T follicular helper cell (primary cell): ENCODE measurements at regions not wholly inside any gene's neighbourhood (a gene's known extent, or its start where the extent isn't known, plus 50 kb on each side); places are given as distances from the start of the nearest gene placed in this dataset.
"Not testable (repeated sequence)": the region's sequence is repeated elsewhere in the genome, so short reads cannot be mapped to it uniquely, and the experiment has no call there.

ENCODE experiments used
- DNase-seq: peaks from one replicate; pipeline ENCODE4 v3.0.0-alpha.2; 2020; ENCODE audit warnings: low read depth

DNA sequence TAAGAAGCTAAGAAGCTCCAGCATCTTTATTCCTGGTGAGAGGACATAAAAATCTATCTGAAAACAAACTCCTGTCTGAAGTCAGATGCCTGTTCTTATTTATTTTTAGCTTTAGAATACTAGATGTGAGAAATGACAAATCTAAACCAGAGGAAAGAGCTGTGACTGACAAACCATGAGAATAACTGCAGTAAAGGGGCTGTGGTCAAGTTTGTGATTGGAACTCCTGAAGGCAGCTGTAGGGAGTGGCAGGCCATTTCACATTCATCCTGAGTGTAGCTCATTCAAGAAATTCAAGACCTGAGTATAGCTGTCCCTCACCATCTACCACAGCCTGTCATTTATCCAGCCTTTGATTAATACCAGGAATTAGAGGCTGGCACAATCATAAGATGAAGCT lies 718.8 kb downstream of the BRINP1 start:
- no peak for DNase-seq

DNA sequence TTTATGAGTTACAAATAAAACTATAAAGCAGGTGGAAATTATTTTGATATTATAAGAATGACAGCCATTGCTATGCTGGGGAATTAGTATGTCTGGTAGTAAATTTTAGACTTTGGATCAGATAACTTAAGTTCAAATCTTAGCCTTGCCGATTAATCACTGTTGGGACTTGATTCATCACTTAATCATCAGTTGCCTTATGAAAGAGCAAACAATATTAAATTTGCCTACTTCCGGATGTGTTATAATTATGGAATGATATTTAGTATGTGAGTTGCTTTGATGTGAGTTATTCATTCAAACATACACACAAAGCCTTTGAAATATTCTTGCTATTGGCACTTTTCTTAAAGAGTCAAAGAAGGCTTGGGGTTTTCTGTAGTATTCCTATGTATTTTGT lies 717.7 kb downstream of the BRINP1 start:
- DNase-seq: no peak

DNA sequence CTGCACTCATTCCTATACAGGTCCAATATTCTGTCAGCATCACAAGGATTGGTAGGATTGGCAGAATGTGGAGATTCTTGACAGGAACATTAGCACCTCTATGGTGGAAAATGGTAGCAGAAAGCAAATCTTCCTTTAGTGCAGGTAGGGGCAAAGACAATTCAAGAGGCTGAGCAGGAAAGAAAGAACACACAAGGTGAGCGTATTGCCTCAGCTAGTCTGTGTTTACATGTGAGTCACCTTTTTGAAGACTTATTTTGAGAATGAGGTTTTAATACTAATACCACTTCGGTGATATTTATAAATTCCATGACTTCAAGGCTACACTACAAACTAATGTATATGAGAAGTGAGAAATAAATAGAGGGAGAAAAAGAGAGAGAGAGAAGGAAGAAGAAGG lies 717.0 kb downstream of the BRINP1 start:
- DNase-seq: no peak

DNA sequence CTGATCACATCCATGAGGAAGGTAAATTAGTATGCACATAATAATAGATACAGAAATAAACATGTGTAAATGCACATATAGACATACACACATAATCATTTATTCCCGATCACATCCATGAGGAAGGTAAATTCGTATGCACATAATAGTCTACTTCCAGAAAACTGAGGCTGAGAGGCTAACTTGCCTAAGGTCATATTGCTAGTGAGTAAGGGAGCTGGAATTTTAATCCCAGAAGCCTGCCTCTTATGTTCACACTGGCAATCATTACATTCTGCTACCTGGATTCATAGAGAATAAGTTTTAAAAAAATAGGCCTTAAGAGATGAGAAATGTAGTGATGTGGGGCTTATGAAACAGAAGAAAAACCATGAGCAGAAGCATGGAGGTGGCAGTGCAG lies 716.3 kb downstream of the BRINP1 start:
- no peak for DNase-seq

DNA sequence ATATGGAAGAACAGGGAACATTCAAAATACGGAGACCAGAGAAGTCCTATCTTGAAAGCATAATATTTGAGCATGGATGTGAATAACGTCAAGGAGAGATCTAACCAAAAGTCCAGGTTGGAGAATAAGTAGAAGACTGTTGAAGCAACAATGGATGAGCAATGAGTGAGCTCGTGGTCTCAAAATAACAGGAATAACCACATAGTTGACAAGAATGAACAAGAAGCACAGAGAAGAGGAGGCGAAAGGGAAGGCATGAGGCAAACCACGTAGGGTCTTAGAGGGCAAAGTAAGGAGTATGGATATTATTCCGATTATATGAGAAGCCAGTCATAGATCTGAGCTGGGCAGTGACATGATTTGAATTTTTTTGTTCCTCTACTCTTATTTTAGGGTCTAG lies 710.2 kb downstream of the BRINP1 start:
- no peak for DNase-seq

DNA sequence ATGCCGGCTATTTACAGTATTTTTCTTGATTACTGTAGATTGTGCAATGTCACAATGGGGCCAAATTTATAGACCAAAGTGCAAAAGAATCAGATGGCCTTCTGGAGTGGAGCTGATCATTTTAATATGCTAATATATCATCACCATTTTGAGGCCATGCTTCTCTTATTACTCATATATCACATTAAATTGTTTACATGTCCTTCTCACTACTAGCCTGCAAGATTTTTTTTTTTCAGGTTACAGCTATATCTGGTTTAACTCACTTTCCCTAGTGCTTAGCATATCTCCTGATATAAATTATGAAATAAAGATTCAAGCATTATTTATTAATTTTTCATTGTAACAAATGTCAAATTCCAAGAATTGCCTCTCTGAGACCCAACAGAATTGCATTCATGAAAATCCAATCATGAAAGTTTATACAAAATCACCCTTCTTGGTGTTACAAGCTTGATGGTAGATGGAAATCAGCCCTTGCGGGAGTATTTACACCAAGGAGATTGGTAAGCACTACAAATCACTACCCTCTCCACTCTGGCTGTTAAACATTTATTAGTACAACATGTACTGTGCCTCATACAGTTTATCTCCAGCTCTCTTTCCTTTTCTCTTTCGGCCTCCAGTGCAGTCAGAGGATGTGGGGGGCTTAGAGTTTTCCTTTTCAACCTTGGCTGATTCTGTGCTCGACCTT lies 703.9 kb downstream of the BRINP1 start:
- DNase-seq: no peak

DNA sequence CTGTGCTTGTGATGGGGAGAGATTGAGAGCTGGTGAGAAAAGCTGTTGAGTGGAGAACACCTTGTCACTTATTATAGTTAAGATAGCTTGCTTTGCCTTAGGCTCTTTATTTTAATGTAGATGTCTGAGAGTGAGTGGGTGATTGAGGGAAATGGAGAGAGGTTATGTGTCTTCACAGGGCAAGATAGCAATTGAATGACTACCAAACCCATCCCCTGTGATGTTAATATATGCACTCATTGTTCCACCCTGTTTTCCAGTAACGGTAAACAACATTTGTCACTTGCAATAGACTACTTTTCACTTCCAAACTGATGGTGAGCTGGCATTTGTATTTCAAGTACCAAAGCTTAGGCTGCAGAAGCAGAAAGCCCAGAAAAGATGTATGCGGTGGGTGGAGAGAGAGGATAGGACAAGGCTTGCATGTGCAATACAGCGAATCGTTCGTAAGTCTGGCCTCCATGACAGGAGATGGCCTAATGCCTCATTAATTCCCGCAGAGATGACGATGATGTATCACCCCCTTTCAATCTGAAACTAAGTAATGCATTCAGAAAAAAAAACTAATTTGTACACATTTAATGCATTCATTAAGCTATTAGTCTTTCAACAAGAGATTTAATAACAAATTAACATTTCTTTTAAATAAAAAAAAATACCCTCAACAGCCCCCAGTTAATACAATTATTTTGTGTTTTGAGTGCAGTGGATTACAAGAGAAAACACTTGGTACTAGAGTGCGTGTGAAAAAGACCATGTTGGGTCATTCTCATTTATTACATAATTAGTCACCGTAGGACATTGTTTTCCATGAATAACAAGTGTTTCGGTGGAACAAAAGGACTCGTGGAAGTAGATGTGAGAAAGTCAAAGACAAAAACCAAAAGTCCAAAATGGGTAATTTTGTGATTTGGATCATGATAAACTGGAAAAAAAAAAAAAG lies 699.0 kb downstream of the BRINP1 start:
- DNase-seq: no peak

DNA sequence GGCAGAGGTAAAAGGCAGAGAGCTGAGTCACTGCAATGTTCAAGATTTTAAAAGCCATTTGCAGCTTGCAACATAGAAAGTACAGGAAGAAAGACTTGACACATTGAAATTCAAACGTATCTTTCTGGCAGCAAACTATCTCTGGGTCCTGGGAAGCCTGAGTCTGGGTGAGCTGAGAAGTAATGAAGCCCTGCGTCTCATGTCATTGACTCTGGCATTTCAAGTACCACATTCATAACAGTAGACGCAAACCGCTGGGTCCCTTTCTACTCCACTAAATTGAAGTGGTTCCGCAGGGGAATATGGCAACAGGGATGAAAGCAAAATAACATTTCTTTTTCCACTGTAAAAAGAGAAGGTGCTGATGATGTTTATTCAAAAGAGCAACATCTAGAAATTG lies 694.3 kb downstream of the BRINP1 start:
- DNase-seq: no peak

DNA sequence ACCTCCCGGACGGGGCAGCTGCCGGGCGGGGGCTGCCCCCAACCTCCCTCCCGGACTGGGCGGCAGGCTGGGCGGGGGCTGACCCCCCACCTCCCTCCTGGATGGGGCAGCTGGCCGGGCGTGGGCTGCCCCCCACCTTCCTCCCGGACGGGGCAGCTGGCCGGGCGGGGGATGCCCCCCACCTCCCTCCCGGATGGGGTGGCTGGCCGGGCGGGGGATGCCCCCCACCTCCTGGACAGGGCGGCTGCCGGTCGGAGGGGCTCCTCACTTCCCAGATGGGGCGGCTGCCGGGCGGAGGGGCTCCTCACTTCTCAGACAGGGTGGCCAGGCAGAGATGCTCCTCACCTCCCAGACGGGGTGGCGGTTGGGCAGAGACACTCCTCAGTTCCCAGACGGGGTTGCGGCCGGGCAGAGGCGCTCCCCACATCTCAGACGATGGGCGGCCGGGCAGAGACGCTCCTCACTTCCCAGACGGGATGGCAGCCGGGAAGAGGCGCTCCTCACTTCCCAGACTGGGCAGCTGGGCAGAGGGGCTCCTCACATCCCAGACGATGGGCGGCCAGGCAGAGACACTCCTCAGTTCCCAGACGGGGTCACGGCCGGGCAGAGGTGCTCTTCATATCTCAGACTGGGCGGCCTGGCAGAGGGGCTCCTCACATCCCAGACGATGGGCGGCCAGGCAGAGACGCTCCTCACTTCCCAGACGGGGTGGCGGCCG lies 691.1 kb downstream of the BRINP1 start:
- DNase-seq: not testable (repeated sequence)

DNA sequence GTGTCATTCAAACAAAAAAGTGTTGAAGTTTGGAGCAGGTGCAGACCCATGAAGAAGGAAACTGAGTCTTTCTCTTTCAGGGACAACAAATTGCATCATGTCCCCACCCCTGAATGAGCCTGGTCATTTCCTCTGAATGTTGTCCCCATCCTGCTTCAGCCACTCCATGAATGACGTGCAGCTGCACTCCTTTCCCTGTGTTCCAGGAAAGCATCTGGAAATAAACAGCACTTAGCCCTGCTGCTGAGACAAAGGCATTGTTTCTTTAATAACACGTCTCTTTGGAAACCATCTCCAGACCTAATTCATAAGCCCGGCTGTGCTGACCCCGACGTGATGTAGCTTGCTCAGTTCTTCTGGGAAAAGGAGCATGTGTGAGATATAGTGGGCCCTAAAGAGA lies 682.3 kb downstream of the BRINP1 start:
- DNase-seq: no peak

DNA sequence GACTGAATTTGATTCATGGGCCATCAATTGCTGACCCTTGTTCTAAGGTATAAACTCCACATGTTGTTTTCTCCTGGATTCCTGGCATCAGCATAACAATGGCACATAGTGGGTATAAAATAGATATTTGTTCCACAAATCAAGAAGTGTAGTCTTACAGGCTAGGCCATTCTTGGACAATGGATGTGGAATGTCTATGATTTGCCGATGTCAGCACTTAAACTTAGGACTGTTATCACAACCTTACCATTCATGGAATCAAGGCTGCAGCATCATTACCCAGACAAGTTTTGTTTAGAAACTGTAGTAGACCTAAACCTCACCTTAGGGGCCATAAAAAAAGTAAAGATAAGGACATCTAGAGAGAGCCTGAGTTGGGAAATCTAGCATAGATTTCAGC lies 680.0 kb downstream of the BRINP1 start:
- DNase-seq: no peak

DNA sequence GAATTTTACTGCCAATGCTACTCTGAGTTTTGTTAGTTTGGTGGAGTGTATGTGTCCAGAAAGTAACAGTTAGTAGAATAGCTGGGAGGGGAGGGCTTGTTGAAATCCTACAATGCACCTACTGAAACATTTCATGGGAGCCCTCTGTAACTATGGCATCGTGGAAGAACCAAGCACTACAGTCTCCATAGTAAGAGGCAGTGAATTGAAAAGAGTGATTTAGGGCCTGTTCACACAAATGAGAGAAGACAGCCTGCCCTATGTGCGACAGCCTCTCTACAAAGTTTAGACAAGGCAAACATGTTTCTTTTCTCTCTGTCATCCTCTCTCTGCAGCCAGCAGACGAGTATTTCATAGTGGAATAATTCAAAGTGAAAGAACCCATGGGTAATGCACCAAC lies 676.6 kb downstream of the BRINP1 start:
- no peak for DNase-seq

DNA sequence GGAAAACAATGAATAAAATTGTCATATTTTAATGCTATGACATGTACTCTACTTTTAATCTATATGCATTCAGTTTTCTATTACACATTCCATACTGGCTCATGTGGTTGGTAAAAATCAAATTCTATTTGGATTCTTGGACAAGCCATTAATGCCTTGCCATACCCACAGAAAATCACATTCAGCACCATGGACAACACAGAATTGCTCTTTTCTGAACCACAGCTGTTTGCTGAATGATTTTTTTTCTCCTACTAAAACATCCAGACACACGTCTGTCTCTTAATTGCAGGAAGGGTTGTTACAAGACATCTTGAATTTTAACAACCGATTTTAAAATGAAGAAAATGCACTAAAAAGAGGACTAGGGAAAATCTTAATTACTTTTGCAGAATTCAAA lies 675.6 kb downstream of the BRINP1 start:
- DNase-seq: no peak

DNA sequence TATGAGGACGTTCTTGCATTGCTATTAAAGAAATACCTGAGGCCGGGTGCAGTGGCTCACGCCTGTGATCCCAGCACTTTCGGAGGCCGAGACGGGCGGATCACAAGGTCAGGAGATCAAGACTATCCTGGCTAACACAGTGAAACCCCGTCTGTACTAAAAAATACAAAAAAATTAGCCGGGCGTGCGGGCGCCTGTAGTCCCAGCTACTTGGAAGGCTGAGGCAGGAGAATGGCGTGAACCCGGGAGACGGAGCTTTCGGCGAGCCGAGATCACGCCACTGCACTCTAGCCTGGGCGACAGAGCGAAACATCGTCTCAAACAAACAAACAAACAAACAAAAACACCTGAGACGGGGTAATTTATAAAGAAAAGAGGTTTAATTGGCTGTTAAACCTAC lies 674.0 kb downstream of the BRINP1 start:
- DNase-seq: not testable (repeated sequence)

DNA sequence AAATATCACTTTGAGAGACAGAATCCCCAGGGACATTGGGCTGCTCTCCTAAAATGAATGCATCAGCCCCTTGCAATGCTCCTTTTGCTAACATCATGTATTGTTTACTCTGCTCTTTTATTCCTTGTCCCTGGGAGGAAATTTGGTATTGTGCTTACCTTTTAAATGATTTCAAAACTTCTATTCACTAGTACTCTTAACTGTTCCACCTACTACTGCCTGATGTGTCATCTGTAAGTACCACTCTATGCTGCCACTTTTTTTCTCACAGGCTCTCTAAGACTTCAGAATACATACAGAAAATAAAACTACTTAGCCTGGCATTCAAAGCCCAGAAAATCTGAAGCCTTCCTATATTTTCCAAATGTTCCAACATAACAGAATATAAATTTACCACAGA lies 667.2 kb downstream of the BRINP1 start:
- DNase-seq: no peak

DNA sequence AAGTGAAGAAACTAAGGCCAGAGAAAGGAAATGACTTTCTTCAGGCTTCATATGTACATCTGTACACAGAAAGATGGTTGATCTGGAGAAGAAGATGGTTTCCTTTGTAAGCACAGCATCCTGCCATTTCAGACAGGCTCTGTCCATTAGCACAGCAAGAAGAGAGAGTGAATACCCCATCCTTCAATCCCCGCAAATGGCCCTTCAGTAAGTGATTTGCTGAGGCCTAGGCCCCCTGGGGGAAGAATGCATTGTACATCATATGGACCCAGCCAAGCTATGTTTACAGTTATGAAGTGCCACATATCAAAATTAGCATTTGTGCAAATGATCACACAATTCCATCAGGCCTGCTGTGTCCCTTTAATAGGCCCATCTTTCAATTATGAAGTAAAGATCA lies 657.4 kb downstream of the BRINP1 start:
- no peak for DNase-seq

DNA sequence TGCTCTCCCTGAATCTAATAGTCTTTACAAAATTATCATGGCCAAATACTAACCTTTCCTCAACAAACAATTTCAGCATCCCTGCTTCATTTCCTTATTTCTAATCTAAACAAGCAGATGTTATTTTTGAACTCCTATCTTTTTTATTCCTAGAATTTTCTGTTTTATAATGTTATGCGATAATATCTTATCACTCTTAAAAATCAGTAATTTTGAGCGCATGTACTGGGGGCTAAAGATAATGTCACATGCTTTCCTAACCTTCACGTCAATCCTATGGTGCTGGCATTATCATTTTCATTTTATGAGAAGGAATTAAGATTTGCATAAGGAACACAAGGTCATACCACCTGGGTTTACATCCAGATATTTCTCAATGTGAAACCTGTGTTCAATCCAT lies 648.0 kb downstream of the BRINP1 start:
- no peak for DNase-seq

DNA sequence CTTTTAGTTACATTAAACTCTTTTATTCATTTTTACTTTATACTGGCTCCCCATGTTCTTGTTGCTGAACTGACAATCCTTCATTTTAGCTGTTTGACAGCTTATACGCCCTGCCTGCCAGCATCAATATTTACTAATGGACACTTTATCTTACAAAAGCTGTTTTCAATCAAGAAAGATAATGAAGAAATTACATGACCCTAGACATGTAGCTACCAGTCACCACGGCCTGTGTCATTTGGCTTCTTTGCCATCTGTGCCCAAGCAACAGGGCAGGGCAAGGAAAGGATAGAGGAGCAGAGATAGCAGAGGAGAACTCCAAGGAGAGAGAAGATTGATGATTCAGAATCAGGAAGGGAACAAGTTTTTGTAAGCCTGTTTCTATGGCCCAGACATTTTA lies 647.3 kb downstream of the BRINP1 start:
- no peak for DNase-seq

DNA sequence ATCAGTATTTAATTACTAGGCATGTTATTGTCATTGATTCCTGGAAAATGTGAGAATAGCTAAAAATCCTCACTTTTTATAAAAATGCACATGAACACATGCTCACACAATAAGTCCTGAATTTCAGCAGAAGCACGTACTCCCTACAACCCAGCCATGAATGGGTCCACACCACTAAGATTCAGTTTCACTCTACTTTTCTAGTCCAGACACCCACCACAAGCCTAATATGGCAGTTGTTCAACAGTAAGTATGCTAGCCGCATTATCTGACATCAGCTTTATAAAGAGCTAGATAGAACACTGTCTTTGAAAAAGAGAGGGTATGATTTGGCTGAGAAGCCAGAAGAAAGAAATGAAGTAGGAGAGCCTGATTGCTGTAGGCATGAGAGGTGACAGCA lies 639.3 kb downstream of the BRINP1 start:
- no peak for DNase-seq

DNA sequence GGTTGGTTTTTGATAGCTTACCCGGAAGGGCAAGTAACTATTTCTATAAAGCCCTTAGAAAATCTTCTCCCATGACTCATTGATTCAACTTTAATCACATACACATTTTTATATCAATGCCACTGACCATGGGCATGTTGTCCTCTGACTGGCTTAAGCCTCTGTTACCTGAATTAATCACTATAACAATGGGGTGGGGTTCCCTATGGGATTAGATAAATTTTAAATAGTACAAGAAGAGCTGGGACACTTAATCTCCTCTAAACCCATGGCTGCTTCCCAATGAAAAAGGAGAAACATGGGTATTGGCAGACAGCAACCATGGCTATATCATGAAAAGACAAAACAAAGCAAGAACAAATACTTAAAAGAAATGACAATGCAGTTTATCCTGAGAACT lies 636.2 kb downstream of the BRINP1 start:
- no peak for DNase-seq

DNA sequence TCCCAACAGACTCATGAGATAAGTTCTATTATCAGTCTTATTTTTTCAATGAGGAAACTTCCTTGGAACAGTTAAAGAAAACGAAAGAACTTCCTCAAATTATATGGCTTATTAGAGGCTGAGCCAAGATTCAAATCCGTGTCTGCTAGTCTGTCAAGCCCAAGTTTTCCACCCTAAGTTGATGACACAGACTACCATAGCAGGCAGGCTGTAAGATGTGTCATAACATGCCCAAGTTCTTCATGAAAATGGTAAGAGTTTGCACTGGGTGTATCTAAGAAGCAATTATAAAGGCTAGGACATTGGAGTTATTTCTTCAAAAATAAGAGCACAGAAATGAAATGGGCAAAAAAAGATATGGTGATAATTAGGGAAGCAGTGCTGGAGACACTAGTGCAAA lies 634.5 kb downstream of the BRINP1 start:
- DNase-seq: no peak

DNA sequence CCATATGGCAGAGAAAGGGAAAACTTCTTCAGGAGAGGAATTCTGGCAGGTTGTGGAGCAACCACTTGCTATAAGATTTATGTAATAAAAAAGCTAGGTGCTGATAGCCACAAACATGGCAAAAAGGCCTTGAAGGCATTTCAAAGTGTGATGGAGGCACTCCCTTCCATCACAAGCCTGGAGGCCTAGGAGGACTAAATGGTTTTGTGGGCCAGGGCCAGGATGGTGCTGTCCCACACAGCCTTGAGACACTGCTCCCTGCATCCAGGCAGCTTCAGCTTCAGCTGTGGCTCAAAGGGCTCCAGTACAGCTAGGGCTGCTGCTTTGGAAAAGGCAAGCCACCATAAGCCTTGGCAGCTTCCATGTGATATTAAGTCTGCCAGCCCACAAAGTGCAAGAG lies 632.8 kb downstream of the BRINP1 start:
- no peak for DNase-seq
